Stimulated activated CD4-positive, alpha-beta T cell treated with anti-CD3 and anti-CD28 coated beads, Interleukin-2, amount 100 ng/mL, for 48 hours (primary cell): ENCODE measurements at regions not wholly inside any gene's neighbourhood (a gene's known extent, or its start where the extent isn't known, plus 50 kb on each side); places are given as distances from the start of the nearest gene placed in this dataset.
"Not testable (repeated sequence)": the region's sequence is repeated elsewhere in the genome, so short reads cannot be mapped to it uniquely, and the experiment has no call there.

Experiments
- DNase-seq, 2 donors: peaks; one replicate each; pipeline ENCODE4 v3.0.0-alpha.2; 2020

DNA sequence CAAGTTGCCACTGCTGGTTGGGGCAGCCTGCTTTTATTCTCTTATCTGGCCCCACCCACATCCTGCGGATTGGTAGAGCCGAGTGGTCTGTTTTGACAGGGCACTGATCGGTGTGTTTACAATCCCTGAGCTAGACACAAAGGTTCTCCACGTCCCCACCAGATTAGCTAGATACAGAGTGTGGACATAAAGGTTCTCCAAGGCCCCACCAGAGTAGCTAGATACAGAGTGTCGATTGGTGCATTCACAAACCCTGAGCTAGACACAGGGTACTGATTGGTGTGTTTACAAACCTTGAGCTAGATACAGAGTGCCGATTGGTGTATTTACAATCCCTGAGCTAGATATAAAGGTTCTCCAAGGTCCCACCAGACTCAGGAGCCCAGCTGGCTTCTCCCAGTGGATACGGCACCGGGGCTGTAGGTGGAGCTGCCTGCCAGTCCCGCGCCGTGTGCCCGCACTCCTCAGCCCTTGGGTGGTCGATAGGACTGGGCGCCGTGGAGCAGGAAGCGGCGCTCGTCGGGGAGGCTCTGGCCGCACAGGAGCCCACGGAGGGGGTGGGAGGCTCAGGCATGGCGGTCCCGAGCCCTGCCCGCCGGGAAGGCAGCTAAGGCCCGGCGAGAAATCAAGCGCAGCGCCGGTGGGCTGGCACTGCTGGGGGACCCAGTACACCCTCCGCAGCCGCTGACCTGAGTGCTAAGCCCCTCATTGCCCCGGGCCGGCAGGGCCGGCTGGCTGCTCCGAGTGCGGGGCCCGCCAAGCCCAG is 157.8 kb upstream of the PPP1R3A start:
- DNase-seq: not testable (repeated sequence)

DNA sequence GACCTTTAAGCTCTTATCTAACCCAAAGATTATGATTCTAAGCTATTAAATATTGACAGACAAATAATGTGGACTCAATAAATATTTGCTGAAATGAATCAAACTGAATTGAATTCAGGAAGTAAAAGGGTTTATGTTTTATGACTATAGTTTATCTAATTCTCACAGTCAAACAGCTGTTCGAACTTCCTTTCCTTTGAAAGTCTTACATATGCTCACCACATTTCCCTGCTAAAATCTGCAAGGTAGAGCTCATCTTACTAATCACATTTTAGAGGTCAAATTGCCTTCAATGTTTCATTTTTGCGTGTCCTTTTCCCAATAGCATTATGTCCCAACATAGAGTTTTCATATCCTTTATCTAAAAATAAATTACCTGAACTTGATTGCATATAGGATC is 154.9 kb upstream of the PPP1R3A start:
- no peak for DNase-seq

DNA sequence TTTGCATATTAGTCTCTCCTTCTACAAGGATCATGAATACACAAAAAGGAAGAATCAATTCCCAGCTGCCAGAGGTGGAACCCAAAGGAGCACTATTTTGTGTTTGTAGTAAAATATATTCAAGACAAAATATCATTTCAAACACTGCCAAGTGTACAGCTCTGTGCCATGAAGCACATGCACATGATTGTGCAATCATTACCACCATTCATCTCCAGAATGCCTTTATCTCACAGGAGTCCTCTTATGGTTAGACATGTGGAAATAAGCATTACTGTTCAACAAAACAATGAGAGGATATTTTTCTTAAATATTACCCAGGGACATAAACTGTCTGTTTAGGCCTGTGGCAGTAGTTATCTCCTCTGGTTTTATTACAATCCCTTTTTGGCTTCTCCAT is 151.4 kb upstream of the PPP1R3A start:
- DNase-seq: no peak

DNA sequence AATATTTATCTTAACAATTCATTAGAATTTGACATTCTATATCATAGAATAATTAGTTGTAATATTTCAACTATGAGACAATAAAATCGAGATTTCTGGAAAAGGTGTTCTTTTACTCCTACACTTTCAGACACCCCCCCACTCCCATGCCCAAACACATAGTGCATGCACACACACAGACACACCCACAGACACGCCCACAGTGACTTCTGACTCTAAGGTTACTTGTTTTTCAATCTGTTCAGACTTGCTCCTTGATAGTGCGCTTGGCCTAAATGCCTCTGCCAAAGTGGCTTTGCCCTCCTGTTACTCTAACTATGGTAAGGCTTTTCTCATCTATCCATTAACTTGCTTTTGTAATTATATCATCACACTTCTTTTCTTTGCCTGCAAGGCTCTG is 144.0 kb upstream of the PPP1R3A start:
- no peak for DNase-seq

- DNase-seq: no peak
Measured at GRCh38 chr7:114051871-114052331, 133.1 kb upstream of the PPP1R3A start.

DNA sequence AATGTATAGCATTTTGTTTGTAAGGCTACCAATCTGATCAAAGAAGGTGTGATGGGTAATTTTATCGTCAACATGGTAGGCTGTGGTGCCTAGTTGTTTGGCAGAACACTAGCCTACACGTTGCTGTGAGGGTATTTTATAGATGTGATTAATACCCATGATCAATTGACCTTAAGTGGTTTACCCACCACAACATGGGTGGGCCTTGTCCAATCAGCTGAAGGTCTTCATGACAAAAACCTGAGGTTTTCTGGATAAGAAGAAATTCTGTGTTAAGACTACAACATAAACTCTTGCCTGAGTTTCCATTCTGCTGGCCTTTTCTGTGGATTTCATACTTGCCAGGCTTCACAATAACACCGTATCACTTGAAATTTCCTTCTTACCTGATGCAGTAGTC is 131.8 kb upstream of the PPP1R3A start:
- DNase-seq: no peak

DNA sequence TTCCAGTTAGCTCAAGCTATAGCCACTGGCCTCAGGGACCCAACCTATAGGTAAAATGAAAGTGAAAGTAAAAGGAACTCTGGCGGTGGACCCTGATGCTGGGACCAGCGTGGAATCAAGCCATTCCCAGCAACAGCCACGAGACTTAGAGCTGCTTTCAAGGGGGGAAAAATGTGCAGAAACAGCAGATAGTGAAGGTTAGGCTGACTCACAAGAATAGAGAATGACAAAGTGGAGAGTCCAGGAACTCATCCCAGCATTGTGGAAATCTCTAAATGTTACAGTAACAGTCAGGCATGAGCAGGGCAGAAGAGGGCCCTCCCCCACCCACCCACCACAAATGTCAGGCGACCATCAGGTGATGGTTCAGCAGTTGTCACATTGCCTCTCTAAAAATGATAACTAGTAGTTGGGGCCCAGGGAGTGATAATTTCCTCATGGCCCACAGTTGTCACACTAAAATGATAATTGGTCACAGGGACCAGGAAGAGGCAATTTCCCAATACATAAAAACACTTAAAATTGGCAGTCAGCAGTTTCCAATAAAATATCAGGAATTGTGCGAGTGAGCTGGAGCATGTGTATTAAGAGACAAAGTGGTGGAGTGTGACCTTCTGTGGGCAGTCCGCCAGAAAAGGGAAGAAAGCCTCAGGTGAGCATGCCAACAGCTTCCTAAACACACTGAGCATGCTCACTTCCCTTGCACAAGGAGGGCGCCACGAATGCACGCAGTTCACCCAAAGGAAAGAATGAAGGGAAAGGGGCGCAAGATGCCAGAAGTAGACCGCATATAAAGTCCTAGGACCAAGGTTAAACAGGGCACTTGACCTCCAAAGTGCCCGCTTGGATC is 129.8 kb upstream of the PPP1R3A start:
- no peak for DNase-seq

DNA sequence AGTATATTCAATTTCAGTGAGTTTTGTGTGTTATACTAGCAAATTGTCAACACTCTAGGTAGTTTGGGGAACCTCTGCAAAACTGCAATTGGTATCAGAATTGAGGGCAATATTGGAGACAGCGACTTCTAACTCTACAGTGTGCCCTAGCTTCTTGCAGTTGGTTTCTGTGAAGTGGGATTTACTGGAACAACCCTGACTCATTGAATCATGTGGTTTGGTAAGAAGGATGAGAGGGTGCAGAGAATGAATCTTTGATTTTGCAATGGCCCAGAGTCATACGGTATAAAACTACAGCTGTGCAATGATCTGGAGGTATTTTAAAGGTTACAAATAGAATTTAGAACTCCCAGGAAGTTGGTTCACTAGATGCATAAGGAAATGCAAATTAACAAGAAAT is 129.1 kb upstream of the PPP1R3A start:
- no peak for DNase-seq

DNA sequence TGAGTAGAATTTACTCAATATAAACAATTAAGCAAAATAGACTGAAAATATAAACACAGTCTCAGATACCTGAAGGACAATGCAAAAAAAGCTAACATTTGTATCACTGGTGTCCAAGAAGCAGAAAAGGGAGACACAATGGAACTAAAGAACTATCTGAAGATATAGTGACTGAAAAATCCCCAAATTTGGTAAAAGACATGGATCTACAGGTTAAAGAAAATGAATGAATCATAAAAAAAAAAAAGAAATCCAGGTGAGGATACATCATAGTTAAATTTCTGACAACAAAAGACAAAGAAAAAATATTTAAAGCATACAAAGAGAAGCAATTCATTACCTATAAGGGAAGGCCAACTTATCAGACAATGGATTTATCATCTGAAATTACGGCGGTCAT is 114.7 kb upstream of the PPP1R3A start:
- no peak for DNase-seq

- DNase-seq: peak; percentile 11 to 12
Measured at GRCh38 chr7:114026486-114027089, 107.8 kb upstream of the PPP1R3A start.

GRCh38 chr7:114021135-114021534 is 102.3 kb upstream of the PPP1R3A start:
- DNase-seq: no peak

- DNase-seq: no peak
Measured at GRCh38 chr7:114008696-114009095, 89.9 kb upstream of the PPP1R3A start.

DNA sequence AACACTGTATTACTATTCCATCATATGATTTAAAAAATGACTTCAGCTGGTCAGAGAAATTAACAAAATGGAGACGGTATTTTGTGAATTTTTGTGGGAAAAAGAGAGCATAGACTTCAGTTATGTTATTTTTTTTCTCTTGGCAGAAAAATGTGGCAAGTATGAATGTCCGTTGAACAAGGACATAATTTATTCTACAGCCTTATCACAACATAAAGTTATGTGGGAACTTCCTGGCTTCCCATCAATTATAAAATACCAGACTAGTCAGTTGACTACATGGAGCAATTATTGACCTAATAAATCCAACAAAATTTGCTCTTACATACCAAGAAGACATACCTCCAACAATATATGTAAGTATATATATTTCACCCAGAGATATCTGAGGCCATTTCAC is 88.6 kb upstream of the PPP1R3A start:
- no peak for DNase-seq

GRCh38 chr7:113998934-113999333 is 80.1 kb upstream of the PPP1R3A start:
- DNase-seq: no peak

- DNase-seq: no peak
Measured at GRCh38 chr7:113996405-113996804, 77.6 kb upstream of the PPP1R3A start.

DNA sequence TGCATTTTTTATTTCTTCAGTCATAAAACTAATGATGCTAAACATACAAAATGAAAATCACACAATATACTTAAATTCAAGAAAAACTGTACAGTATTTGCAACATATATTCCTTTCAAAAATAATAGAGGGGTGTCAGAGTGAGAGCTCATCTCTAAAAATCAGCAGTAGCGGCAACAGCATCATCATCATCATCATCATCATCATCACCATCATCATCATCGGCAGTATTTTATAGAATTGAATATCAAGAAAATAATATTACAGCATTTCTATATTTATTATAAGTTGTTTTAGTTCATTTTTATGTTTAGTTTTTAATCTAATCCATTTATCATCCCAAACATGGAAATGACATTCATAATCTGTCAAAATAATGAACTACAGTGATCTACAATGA is 67.4 kb upstream of the PPP1R3A start:
- no peak for DNase-seq

DNA sequence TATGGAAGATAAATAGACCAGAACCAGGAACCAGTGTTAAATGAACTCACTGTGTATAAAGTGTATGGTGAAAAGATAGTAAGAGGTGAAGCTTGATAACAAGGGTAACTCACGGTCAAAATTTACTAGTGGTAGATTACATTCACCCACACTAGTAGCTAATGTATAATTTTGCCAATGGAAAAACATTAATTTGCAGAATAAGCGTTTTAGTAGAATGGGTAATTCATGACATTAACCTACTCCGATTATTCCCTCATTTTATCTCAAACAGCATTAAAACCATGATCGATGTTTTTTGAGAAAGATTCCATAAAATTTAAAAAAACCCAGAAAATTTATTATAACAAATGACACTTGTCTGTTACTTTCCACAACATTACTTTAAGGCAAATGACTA is 57.7 kb upstream of the PPP1R3A start:
- DNase-seq: no peak

DNA sequence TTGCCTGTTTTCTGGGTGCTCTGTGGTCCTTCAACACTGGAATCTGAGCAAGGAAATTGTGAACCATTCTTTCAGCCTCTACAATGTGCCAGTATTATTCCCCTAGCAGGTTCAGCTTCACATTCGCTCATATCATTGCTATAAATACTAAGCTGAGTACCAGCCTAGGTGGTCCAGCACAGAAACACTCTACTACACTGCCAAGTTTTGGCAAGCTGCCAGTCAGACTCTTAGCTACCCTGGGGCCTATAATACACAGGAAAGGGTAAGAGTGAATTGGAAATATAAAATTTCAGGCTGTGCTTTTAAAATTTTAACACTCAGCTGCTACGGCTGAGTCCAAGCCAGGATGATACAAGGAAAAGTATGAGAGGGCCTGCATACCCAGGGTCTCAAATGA is 49.9 kb upstream of the PPP1R3A start:
- no peak for DNase-seq
